ENCODE measurements at regions not wholly inside any gene's neighbourhood (a gene's known extent, or its start where the extent isn't known, plus 50 kb on each side); places are given as distances from the start of the nearest gene placed in this dataset.

GRCh38 chrX:16308773-16309172, 141.5 kb downstream of the MAGEB17 start:
- TF ChIP-seq CTCF (IDR thresholded peaks at IDR 0.05): no peak
- no peak for TF ChIP-seq EP300 (IDR thresholded peaks at IDR 0.05)
